RKO (cell line): ENCODE measurements at regions not wholly inside any gene's neighbourhood (a gene's known extent, or its start where the extent isn't known, plus 50 kb on each side); places are given as distances from the start of the nearest gene placed in this dataset.

ENCODE experiments used
- DNase-seq: peaks from one replicate; pipeline ENCODE4 v3.0.0-alpha.2; 2016; ENCODE audit warnings: low spot score

DNA sequence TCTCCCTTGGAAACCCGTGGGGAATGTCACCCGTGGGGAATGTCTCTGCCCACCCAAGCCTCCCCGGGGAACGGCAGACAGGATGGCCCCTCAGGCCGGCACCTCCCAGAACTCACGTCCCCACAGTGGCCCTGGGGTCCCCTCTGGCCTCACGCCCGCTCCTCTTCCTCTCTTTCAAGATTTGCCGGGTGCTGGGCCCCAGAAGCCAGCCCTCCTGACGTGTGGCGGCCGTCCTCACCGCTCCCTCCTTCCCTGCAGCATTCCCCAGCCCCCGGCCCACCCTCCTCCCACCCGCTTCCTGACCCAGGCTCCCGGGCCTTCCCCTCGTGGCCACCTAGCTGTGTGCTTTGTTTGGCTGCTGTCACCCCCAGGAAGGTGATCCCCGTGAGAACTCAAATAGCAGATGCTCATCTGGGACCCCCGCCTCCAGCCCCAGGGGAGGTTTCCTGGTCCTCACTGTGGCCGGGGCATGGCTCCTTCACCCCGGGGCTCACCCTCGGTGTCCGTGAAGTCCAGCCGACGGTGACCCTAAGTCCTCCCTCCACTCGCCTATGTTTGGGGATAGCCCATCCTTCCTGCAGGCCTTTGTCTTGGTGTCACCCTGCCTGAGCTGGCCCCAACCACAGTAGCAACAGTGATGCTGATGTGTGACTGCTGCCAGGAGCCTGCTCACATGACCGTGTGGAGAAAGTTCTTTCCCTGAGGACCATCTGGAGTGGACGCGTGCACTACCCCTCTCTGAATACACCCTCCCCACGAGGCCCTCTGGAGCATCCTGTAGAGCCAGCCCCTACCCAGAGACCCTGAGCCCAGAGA lies 163.3 kb upstream of the IER5L start:
- DNase-seq, result no peak

DNA sequence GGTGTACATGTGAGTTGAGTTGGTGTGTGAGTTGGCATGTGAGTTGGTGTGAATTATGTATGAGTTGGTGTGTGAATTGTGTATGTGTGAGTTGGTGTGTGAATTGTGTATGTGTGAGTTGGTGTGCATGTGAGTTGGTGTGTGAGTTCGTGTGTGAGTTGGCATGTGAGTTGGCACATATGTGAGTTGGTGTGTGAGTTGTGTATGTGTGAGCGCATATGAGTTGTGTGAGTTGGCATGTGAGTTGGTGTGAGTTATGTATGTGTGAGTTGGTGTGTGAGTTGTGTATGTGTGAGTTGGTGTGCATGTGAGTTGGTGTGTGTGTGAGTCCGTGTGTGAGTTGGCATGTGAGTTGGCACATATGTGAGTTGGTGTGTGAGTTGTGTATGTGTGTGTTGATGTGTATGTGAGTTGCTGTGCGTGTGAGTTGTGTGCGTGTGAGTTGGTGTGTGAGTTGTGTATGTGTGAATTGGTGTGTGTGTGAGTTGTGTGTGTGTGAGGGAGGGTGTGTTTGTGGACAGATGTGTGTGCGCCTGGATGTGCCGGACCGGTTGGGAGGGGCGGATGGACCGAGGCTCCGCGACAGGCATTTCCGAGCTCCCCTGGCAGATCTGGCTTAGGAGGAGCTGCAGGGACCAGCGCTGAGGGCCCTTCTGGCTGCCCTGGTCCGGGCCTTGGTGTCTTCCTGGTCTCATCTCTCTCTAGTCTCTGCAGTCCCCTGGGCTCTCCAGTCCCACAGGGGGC lies 162.5 kb upstream of the IER5L start:
- no peak for DNase-seq

DNA sequence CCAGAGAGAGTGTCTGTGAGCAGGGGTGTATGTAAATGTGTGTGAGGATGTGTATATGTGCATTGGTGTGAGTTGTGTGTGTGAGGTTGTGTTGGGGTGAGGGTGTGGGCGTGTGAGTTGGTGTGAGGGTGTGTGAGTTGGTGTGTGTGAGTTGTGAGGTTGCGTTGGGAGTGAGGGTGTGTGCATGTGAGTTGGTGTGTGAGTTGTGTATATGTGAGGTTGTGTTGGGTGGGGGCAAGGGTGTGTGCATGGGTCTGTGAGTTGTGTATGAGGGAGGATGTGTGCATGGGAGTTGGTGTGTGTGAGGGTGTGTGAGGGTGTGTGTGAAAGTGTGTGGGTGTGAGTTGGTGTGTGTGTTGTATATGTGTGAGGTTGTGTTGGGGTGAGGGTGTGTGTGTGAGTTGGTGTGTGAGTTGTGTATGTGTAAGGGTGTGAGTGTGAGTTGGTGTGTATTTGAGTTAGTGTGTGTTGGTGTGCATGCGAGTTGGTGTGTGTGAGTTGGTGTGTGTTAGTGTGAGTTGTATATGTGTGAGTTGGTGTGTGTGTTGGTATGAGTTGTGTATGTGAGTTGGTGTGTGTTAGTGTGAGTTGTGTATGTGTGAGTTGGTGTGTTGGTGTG lies 161.6 kb upstream of the IER5L start:
- DNase-seq, result no peak

DNA sequence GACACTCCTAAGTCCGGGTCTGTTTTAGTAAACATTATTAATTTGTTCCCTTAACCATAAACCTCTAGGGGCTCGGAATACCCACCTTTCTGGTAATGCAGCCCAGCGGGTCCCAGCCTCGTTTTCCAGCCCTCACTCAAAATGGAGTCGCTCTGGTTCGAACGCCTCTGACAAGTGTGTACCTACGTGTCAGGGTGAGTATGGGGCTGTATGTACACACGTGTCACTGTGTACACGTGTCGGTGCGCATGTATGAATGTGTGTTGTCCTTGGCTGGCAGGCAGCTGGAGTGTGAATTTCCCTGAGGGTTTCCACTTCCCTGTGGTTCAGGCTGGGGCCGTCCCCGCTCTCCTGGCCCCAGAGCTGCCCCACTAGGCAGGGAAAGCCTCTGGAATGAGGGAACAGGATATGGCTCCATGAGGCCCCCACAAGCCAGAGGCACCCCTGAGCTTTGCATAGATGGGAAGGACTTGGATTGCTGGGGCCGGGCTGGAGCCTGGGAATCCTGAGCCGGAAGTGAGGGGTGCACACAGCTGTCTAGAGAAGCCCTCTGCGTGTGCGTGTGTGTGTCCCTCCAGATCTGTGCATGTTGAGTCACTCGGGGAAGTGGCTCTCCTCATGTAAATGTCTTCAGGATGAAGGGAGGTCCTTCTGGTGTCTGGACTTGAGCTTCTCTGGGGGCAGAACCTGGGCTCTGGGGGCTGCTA lies 160.8 kb upstream of the IER5L start:
- DNase-seq, result no peak

DNA sequence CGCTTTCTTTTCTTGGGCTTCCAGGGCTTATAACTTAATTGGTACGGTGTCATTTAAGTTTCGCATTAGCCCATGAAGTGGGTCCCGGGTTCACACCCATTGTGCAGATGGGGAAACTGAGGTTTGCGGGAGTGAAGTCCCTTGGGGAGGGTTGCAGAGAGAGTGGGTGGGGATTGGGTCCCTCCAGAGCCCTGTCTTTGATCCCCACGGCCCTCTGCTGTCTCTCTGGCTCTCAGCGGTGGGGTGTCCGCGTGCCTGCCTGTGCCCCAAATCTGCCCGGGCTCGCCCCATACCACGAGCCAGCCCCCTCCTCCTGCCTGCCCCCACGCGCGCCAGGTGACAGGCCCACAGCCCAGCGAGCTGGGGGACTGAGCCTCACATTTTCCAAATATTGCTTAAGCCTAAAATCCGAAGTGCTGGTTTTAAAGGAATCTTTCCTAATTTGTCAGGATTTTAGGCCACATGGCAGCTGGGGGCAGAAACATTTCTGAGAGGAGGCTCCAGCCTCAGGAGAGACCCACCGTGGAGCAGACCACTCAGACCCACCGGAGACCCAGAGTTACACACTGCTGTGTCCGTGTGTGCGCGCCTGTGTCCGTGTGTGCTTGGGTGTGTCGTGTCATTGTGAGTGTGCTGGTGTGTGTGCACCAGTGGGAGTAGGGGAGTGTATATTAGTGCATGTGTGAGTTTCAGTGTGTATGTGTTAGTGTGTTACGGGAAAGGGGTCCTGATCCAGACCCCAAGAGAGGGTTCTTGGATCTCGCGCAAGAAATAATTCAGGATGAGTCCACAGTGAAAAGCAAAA lies 159.5 kb upstream of the IER5L start:
- DNase-seq, result no peak

DNA sequence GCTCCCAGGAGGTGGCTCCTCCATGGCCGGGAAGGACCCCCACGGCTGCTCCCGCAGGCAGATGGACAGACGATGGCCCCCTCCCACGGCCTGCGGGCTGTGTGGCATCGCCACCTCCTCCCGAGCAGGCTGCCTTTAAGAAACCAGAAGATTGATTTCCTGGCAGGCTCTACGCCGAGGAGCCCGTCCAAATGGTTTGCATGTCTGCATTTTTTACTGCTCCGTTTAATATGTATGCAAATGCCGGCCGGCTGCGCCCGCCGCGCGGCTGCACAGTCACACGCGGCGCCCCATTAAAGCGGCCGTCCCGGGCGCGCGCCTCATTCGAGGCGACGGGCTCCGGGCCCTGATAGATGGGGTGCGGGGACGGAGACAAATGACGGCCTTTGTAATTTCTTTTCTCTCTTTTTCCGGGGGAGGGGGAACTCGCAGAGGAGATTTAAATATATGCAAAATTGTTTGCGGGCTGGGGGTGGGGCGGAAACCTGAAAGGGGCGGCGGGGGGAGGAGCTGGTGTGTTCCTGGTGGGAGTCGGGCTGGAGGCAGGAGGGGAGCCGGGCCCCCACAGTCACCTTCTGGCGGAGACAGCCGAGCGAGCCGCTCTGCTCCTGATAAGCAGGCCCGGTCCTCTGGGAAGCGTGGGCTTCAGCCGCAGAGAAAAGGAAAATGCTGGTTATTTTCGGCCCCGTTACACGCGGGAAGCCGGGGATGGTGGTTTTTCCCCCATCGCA lies 158.7 kb upstream of the IER5L start:
- DNase-seq, result no peak

DNA sequence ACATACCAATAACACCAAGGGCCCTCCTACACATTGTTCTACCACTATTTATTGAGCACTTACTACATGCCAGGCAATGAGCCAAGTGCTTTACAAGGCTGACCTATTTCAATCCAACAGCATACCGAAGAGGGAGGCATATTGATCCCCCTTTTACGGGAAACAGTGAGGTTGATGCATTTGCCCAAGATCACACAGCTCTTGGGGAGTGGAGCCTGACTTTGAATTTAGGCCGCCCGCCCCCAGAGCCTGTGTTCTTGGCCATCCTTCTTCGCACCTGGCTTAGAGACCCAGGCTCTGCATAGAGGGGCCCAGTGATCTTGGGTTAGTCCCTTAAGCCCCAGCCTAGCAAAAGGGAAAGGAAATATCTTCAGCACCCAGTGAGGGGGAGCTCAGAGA lies 158.1 kb upstream of the IER5L start:
- no peak for DNase-seq

DNA sequence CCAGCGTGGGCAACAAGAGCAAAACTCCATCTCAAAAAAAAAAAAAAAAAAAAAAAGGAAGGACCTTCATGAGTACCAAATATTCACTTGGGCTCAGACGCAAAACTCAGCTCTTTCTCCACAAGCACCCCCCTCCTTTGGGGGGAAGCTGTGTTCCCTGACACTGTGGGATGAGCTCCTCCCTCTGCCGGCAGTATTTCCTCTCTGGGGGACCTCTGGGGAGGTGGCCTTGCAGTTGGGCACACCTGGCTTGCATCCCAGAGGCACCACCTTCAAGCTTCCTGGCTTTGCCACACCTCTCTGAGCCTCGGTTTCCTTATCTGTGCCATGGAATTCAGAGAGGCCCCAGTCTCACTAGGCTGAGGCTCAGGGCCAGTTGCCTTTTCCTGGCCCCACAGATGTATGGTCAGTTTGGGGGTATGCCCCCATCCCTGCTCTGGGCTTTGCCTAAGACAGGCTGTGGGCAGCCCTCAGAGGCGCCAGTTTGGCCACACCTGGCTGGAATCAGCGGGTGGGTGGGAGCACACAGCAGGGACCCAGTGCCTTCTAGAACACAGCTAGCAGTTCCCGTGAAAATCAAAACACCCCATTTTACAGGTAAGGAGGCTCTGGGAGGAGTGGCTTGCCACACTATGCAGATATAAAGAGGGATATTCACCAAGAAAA lies 157.5 kb upstream of the IER5L start:
- no peak for DNase-seq

DNA sequence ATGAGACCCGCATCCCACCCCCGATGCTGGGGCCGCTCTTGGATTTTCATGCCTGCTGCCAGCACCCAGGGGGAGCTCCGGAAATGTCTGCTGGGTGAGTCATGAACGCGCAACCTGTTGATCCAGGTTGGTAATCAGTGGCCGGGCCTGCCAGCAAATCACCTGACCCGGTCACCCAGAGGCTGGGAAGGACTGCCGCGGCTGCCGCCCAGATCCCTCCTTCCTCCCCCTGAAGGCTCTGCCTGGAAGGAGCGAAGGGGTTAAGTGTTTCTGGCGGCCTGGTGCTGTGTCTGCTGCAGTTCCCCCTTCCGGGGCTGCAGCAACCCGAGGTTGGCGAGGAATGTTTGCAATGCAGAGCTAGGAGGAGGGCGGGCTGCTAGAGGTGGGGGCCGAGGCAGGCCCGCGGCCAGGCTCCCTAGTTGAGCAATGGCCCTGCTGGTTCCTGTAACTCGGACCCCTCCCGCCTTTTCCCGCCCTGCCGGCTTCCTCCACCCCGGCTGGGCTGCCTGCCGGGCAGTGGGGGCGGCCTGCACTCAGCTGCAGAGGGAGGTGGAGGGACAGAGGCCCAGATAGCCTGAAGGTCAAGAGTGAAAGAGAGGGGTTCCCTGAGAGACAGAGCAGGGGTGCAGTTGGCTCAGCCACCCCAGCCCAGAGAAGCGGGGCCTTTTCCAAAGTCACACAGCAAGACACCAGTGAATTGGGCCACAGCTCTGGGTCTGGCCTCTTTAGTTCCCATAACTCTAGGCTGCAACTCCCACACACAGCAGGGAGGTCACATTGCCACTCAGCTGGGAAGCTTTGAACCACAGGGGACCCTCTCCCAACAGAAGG lies 156.3 kb upstream of the IER5L start:
- DNase-seq, result peak; percentile 48

DNA sequence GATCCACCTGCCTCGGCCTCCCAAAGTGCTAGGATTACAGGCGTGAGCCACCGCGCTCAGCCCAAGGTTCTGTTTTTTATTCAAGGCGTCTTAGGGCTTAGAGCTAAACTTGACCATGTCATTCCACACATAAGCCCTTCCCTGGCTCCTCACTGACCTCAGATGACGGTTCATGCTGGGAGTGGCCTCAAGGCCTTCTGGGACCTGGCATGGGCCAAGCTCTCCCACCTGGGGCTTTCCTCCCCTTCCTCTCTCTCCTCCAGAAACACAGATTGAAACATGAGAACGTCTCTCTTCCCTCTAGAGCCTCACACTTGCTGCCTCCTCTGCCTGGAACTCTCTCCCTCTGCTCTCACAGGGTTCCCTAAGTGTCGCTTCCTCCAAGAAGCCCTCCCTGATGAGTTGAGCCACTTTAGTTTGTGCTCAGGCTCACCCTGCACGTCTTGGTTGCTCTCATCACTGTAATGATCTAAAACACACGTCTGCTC lies 155.6 kb upstream of the IER5L start:
- DNase-seq, result no peak

DNA sequence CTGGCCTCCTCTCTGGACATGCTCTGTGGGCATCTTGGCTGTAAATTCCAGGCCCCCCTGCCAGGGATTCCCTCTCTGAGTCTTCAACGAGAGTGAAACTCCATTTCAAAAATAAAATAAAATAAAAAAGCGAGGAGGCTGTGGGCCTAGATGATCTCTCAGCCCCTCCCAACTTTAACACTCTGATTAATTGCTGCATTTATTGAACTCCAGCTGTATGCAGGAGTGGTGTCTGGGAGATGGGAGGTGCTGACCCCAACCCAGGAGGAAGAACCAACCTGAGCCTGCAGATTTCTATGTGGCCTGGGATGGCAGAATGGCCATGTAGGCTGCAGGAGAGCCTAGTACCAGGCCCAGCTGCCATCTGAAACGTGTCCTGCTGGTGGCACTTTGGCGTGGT lies 154.5 kb upstream of the IER5L start:
- DNase-seq, result no peak

DNA sequence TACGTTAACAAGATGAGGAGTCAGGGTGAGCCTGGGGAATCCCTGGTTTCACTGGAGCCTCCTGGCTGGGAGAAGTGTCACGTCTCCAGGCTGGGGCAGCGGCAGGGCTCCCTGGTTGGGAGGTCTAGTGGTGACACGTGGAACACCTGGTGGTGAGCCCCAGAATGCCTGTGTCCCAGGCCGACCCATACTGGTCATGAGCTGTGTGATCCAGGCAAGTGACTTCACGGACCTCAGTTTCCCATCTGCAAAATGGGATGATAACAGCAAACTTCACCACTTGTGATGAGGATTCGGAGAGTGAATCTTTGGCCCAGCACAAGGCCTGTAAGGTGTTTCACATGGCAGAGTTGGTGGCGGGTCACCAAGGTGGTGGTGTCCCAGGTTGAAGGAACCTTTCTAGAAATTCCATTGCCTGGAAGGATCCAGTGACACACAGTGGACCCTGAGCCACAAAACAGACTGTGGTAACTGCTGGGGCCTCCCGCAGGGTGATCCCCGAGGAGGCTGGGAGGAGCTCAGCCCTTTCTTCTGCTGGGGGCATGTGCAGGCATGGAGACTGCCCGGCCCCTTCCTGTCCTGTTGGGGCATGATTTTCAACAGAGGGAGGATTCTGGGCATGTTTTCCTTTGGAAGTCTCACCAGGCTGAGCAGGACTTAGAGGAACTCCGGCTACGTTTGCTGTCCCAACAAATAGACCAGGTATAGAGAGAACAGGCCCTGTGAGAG lies 153.9 kb upstream of the IER5L start:
- no peak for DNase-seq

DNA sequence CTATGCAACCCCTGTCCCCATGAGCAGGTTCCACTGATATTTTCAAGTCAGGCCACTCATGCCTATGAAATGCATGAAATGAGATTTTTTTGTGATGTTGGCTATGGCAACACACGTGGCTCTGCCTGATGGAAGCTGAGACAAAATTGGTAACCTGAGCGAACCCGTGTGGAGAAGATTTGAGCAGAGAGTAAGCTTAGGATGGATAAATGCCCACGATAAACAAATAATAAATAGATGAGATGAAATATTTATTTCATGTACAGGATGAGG lies 153.4 kb upstream of the IER5L start:
- no peak for DNase-seq

DNA sequence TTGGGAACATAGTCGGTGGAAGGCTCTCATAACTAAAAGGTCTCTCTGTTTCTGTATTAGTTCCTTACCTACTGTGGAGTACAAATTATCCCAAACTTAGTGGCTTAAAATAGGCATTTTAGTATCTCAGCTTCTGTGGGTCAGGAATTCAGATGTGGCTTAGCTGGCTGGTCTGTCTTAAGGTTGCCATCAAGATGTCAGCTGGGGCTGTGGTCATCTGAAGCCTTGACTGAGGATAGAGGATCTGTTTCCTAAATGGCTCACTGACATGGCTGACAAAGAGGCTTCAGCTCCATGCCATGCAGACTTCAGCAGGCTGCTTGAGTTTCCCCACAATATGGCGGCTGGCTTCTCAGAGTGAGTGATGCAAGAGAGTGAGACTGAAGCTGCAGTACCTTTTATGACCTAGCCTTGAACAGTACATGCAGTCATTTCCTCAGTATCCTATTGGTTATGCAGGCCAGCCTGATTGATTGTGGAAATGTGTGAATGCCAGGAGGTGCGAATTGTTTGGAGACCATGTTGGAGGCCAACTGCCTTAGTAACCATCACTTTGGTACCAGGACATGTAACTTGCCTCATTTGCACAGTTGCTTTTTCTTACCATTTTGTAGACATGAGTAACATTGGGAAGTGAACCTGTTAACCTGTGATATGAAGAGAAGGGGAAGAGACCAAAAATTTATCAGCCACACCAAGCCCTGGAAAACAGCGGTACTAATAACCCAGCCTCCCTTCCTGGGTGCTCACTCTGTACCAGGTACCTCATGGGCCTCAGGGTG lies 152.8 kb upstream of the IER5L start:
- peak; percentile 73 for DNase-seq

DNA sequence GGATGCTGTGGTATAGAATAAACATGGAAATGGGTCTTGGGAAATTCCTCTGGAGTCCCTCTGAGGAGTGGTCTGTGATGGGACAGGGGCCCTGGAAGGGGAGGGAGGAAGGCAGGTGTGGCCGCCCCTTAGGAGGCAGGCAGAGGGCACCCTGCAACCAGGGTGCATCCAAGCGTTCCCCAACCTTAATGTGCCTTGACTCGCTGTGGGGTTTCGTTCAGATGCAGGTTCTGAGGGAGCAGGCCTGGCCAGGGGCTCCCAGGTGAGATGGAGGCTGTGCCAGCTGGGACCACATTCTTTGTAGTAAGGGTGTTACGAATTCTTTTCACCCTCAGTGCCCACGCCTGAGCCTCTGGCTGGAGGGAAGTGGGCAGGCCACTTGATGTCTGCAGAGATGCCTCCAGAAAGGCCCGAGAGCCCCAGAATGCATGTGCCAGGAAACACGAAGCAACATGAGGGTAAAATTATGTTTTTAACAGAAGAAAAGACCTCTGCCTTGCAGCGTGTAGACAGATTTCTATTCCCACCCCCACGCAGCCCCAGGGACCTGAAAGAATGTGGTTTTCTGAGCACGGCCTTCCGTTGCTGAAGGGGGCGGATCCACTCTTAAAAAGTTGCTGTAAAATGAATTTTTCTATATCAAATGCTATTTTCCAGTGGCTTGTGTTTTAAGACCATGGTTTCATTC lies 150.4 kb upstream of the IER5L start:
- no peak for DNase-seq

DNA sequence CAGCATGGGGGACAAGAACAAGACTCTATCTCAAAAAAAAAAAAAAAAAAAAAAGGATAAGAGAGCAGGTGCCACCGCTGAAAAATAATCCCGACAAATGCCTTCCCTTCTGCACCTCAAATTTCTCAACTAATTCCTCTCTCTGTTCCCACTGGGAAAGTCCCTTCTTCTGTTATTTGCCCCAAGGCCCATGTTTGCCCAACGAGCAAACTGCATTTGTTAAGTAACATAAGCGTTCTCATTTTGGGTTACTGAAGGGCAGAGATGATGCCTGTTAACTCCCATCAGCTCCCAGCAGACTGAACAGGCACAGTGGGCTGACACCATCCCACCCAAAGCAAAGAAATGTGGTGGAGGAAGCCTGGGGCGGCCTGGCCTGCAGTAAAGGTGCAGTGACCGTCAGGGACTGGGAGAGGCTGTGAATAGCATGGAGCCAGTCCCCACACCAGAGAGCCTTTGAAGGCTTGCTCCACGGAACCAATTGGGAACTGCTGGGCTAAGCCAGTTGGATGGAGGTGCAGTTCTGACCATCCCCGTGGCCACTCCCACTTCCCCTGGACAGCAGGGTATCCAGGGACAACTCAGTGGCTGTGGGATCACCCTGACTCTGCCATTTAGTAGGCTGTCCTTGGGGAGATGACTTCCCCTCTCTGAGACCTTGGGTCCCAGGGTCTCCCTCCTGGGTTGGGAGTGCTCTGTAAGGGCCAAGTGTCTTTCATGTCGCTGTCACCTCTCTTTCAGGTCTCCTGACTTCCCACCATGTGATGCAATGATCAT lies 149.7 kb upstream of the IER5L start:
- no peak for DNase-seq
